DND-41 (cell line): ENCODE measurements at regions not wholly inside any gene's neighbourhood (a gene's known extent, or its start where the extent isn't known, plus 50 kb on each side); places are given as distances from the start of the nearest gene placed in this dataset.

Source experiments
- ATAC-seq: fragments of 200-7000 bp; cut with Tn5 transposase; 3 replicates; pipeline ENCODE4 v1.9.1; 2021; ENCODE audit warnings: low read depth; ENCODE audit not compliant: insufficient read depth
- DNase-seq: peaks from one replicate; pipeline ENCODE4 v3.0.0-alpha.2; 2020
- H2AFZ ChIP-seq: 2 replicates; pipeline ENCODE4 v1.6.0; 2012; ENCODE audit warnings: low read depth, low read length
- H3K27ac ChIP-seq: 2 replicates; pipeline ENCODE4 v1.5.1; 2012; ENCODE audit warnings: low read length, inconsistent platforms
- H3K27me3 ChIP-seq: fragments of 200-600 bp; sonication (generic); 2 replicates; pipeline ENCODE4 v1.6.0; 2012; ENCODE audit warnings: low read length, mild to moderate bottlenecking, inconsistent platforms; ENCODE audit not compliant: insufficient read depth, poor library complexity
- H3K36me3 ChIP-seq: 2 replicates; pipeline ENCODE4 v1.5.1; 2012; ENCODE audit warnings: low read length, inconsistent platforms; ENCODE audit not compliant: insufficient read depth
- H3K4me1 ChIP-seq: 2 replicates; pipeline ENCODE4 v1.5.1; 2012; ENCODE audit warnings: mild to moderate bottlenecking, low read length; ENCODE audit not compliant: insufficient read depth
- H3K4me2 ChIP-seq: 2 replicates; pipeline ENCODE4 v1.6.0; 2012; ENCODE audit warnings: mild to moderate bottlenecking, moderate library complexity, low read length, inconsistent platforms; ENCODE audit not compliant: insufficient read depth
- H3K4me3 ChIP-seq, 2 experiments: fragments of 200-600 bp in 1 of 2; shearing (Covaris generic) in 1 of 2; 2 replicates each; pipeline ENCODE4 v1.5.1; 2012 to 2016; ENCODE audit warnings: inconsistent platforms in 2 of 2, low read length in 2 of 2, mild to moderate bottlenecking in 2 of 2, low read depth in 1 of 2, moderate library complexity in 1 of 2
- H3K79me2 ChIP-seq: 2 replicates; pipeline ENCODE4 v1.6.0; 2012; ENCODE audit warnings: low read length, inconsistent platforms; ENCODE audit not compliant: insufficient read depth
- H3K9ac ChIP-seq: 2 replicates; pipeline ENCODE4 v1.6.0; 2012; ENCODE audit warnings: low read depth, mild to moderate bottlenecking, inconsistent platforms, low read length, moderate library complexity
- H3K9me3 ChIP-seq: 2 replicates; pipeline ENCODE4 v1.5.1; 2012; ENCODE audit warnings: low read length, moderate library complexity, mild to moderate bottlenecking, inconsistent platforms; ENCODE audit not compliant: insufficient read depth, severe bottlenecking
- H4K20me1 ChIP-seq: 2 replicates; pipeline ENCODE4 v1.6.0; 2012; ENCODE audit warnings: low read length; ENCODE audit not compliant: insufficient read depth
- EZH2 ChIP-seq: IDR thresholded peaks from 3 replicates; pipeline ENCODE4 v1.6.1; 2012; ENCODE audit warnings: borderline replicate concordance, low read depth, mild to moderate bottlenecking, moderate library complexity, low read length, inconsistent platforms; ENCODE audit not compliant: severe bottlenecking
- TF ChIP-seq, protein P1 (sequence below): IDR thresholded peaks from 2 replicates; pipeline ENCODE4 v1.5.1; 2012; ENCODE audit warnings: borderline replicate concordance, low read length, moderate library complexity, mild to moderate bottlenecking; ENCODE audit not compliant: poor library complexity, severe bottlenecking; ENCODE audit errors: extremely low read depth

DNA sequence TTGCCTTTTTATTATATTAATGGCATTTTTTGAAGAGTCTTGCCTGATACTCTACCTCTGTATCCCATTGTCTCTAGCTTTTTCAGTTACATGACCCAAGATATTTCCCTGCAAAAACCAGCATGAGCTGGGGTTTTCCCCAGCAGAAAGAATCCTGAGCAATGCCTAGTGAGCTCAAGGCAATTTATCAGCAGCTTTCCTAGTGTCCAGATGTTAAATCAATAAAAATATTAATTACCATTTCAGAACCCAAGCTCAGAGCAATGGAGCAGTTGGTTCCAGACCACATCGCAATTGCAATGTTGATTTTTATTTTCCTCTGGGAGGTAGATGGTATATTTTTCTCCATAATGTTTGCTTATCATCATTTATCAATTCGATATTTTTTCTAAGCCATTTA lies 137.2 kb downstream of the RAB38 start:
- TF ChIP-seq, protein P1, sequence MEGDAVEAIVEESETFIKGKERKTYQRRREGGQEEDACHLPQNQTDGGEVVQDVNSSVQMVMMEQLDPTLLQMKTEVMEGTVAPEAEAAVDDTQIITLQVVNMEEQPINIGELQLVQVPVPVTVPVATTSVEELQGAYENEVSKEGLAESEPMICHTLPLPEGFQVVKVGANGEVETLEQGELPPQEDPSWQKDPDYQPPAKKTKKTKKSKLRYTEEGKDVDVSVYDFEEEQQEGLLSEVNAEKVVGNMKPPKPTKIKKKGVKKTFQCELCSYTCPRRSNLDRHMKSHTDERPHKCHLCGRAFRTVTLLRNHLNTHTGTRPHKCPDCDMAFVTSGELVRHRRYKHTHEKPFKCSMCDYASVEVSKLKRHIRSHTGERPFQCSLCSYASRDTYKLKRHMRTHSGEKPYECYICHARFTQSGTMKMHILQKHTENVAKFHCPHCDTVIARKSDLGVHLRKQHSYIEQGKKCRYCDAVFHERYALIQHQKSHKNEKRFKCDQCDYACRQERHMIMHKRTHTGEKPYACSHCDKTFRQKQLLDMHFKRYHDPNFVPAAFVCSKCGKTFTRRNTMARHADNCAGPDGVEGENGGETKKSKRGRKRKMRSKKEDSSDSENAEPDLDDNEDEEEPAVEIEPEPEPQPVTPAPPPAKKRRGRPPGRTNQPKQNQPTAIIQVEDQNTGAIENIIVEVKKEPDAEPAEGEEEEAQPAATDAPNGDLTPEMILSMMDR, result no peak
- no peak for TF ChIP-seq EZH2
- Histone ChIP-seq H3K9ac (no peak overlapping the region), H3K27me3 (peaks cover 10% of the 10 kb centered on the region), H3K4me1 (no peaks in the 10 kb centered on the region), H3K4me3 (no peak overlapping the region), H3K27ac (no peak overlapping the region), H3K79me2 (no peaks in the 10 kb centered on the region), H3K36me3 (no peaks in the 10 kb centered on the region), H2AFZ (no peak overlapping the region), H4K20me1 (no peaks in the 10 kb centered on the region), H3K9me3 (no peaks in the 10 kb centered on the region), H3K4me2 (no peak overlapping the region)
- no peak for DNase-seq
- no peak for ATAC-seq

DNA sequence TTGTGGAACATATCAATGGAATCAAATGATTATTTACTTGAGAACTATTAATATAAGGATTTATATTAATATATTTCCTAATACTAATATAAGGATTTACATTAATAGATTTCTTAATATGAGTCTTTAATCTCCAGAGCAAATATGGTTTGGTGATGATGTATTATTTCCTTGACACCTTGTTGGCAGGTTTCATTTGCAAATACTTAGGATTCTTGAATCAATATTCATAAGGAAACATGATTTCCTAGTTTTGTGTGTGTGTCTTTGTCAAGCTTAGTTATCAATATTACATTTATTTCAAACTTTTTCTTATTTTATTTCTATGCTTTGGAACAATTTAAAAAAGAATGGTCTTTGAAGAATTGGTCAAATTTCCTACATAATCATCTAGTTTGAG lies 138.5 kb downstream of the RAB38 start:
- Histone ChIP-seq H3K9ac (no peak overlapping the region), H4K20me1 (no peaks in the 10 kb centered on the region), H3K4me1 (no peaks in the 10 kb centered on the region), H3K36me3 (no peaks in the 10 kb centered on the region), H3K79me2 (no peaks in the 10 kb centered on the region), H2AFZ (no peak overlapping the region), H3K4me2 (no peak overlapping the region), H3K27ac (no peak overlapping the region), H3K4me3 (no peak overlapping the region), H3K9me3 (no peaks in the 10 kb centered on the region), H3K27me3 (peaks cover 3% of the 10 kb centered on the region)
- TF ChIP-seq EZH2, result no peak
- TF ChIP-seq, protein P1, result no peak
- no peak for DNase-seq
- no peak for ATAC-seq

DNA sequence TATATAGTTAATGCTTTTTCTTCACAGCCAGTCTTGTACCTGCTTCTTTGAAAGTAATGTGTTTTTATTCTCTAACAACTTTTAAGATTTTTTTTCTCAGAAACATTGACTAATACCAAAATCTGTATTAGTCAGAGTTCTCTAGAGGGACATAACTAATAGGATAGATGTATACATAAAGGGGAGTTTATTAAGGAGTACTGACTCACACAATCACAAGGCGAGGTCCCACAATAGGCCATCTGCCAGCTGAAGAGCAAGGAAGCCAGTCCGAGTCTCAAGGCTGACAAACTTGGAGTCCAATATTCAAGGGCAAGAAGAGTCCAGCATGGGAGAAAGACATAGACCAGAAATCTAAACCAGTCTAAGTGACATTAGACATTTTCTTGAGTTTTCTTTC lies 140.0 kb downstream of the RAB38 start:
- Histone ChIP-seq H4K20me1 (no peaks in the 10 kb centered on the region), H3K4me3 (no peak overlapping the region), H3K9me3 (no peaks in the 10 kb centered on the region), H3K79me2 (no peaks in the 10 kb centered on the region), H3K9ac (no peak overlapping the region), H3K27me3 (peaks cover 3% of the 10 kb centered on the region), H3K4me1 (no peaks in the 10 kb centered on the region), H3K27ac (no peak overlapping the region), H2AFZ (no peak overlapping the region), H3K4me2 (no peak overlapping the region), H3K36me3 (no peaks in the 10 kb centered on the region)
- TF ChIP-seq, protein P1, result no peak
- no peak for TF ChIP-seq EZH2
- no peak for ATAC-seq
- no peak for DNase-seq

DNA sequence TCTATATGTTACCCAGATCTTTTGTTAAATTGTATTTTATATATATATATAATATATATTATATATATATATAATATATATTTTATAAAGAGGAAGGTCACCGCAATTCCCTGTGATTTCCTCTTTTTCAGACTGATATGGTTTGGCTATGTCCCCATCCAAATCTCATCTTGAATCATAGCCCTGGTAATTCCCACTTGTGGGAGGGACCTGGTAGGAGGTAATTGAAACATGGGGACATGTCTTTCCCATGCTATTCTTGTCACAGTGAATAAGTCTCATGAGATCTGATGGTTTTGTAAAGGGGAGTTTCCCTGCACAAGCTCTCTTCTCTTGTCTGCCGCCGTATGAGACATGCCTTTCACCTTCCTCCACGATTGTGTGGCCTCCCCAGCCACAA lies 157.6 kb downstream of the RAB38 start:
- no peak for ATAC-seq
- H3K27me3 ChIP-seq, result no peaks in the 10 kb centered on the region
- no peak overlapping the region for H3K9ac ChIP-seq
- DNase-seq, result no peak
- no peaks in the 10 kb centered on the region for H3K36me3 ChIP-seq
- H3K4me2 ChIP-seq, result no peak overlapping the region
- no peaks in the 10 kb centered on the region for H4K20me1 ChIP-seq
- TF ChIP-seq, protein P1, result no peak
- TF ChIP-seq EZH2, result no peak
- no peaks in the 10 kb centered on the region for H3K9me3 ChIP-seq
- no peaks in the 10 kb centered on the region for H3K4me1 ChIP-seq
- H3K27ac ChIP-seq, result no peak overlapping the region
- no peaks in the 10 kb centered on the region for H3K79me2 ChIP-seq
- H3K4me3 ChIP-seq, result no peak overlapping the region
- no peak overlapping the region for H2AFZ ChIP-seq
